H9 (cell line): ENCODE measurements at regions not wholly inside any gene's neighbourhood (a gene's known extent, or its start where the extent isn't known, plus 50 kb on each side); places are given as distances from the start of the nearest gene placed in this dataset.

ENCODE experiments used
- DNase-seq: peaks from one replicate; pipeline ENCODE4 v3.0.0-alpha.2; 2017
- H2AFZ ChIP-seq: one replicate; pipeline ENCODE4 v1.6.1; 2013; ENCODE audit warnings: mild to moderate bottlenecking, low read length, control low read depth, moderate library complexity
- H2AK5ac ChIP-seq: 2 replicates; pipeline ENCODE4 v1.6.1; 2013; ENCODE audit warnings: low read length, control low read depth, mixed read lengths; ENCODE audit not compliant: insufficient read length
- H2BK120ac ChIP-seq: one replicate; pipeline ENCODE4 v1.6.1; 2013; ENCODE audit warnings: low read depth, mild to moderate bottlenecking, low read length, control low read depth, inconsistent platforms; ENCODE audit not compliant: poor library complexity, severe bottlenecking
- H2BK12ac ChIP-seq: 2 replicates; pipeline ENCODE4 v1.6.1; 2013; ENCODE audit warnings: low read length, control low read depth, mixed read lengths, low read depth; ENCODE audit not compliant: insufficient read length
- H2BK15ac ChIP-seq: 2 replicates; pipeline ENCODE4 v1.6.1; 2013; ENCODE audit warnings: low read depth, low read length, control low read depth
- H2BK20ac ChIP-seq: one replicate; pipeline ENCODE4 v1.6.1; 2013; ENCODE audit warnings: low read depth, mild to moderate bottlenecking, low read length, control low read depth, inconsistent platforms; ENCODE audit not compliant: poor library complexity, severe bottlenecking
- H2BK5ac ChIP-seq: 2 replicates; pipeline ENCODE4 v1.6.1; 2013; ENCODE audit warnings: low read length, control low read depth, mixed read lengths; ENCODE audit not compliant: insufficient read length
- H3K14ac ChIP-seq: 2 replicates; pipeline ENCODE4 v1.6.1; 2013; ENCODE audit warnings: low read length, control low read depth; ENCODE audit not compliant: insufficient read depth
- H3K18ac ChIP-seq: 2 replicates; pipeline ENCODE4 v1.6.1; 2013; ENCODE audit warnings: low read depth, mild to moderate bottlenecking, mixed read lengths, low read length, control low read depth; ENCODE audit not compliant: insufficient read length
- H3K23ac ChIP-seq: 2 replicates; pipeline ENCODE4 v1.6.1; 2013; ENCODE audit warnings: low read length, control low read depth, mixed read lengths, low read depth; ENCODE audit not compliant: insufficient read length
- H3K23me2 ChIP-seq: 2 replicates; pipeline ENCODE4 v1.6.1; 2013; ENCODE audit warnings: low read depth, mild to moderate bottlenecking, mixed read lengths, low read length, control low read depth; ENCODE audit not compliant: insufficient read length, poor library complexity, severe bottlenecking
- H3K27ac ChIP-seq: 2 replicates; pipeline ENCODE4 v1.5.1; 2013; ENCODE audit warnings: low read length, control low read depth, mixed read lengths, low read depth; ENCODE audit not compliant: insufficient read length
- H3K27me3 ChIP-seq: 2 replicates; pipeline ENCODE4 v1.6.1; 2013; ENCODE audit warnings: low read length, control low read depth, inconsistent platforms; ENCODE audit not compliant: insufficient read depth
- H3K4ac ChIP-seq: 2 replicates; pipeline ENCODE4 v1.6.1; 2013; ENCODE audit warnings: low read depth, mild to moderate bottlenecking, control low read depth, inconsistent platforms, low read length, moderate library complexity
- H3K4me1 ChIP-seq: 2 replicates; pipeline ENCODE4 v1.6.1; 2013; ENCODE audit warnings: low read length, control low read depth, inconsistent platforms; ENCODE audit not compliant: insufficient read depth
- H3K4me2 ChIP-seq: 2 replicates; pipeline ENCODE4 v1.6.1; 2013; ENCODE audit warnings: low read length, control low read depth, mixed read lengths; ENCODE audit not compliant: insufficient read length, insufficient read depth
- H3K56ac ChIP-seq: 2 replicates; pipeline ENCODE4 v1.6.1; 2013; ENCODE audit warnings: low read depth, mild to moderate bottlenecking, mixed read lengths, low read length, control low read depth; ENCODE audit not compliant: insufficient read length
- H3K79me1 ChIP-seq: 2 replicates; pipeline ENCODE4 v1.6.1; 2013; ENCODE audit warnings: low read depth, mild to moderate bottlenecking, moderate library complexity, low read length, control low read depth, inconsistent platforms; ENCODE audit not compliant: insufficient read depth, poor library complexity, severe bottlenecking
- H3K79me2 ChIP-seq: 2 replicates; pipeline ENCODE4 v1.6.1; 2013; ENCODE audit warnings: low read length, control low read depth, inconsistent platforms; ENCODE audit not compliant: insufficient read depth
- H3K9ac ChIP-seq: 2 replicates; pipeline ENCODE4 v1.6.1; 2013; ENCODE audit warnings: low read length, control low read depth, mixed read lengths; ENCODE audit not compliant: insufficient read length; ENCODE audit errors: extremely low read depth
- H3K9me3 ChIP-seq: one replicate; pipeline ENCODE4 v1.6.1; 2013; ENCODE audit warnings: low read depth, low read length, inconsistent platforms; ENCODE audit not compliant: control insufficient read depth
- H3T11ph ChIP-seq: one replicate; pipeline ENCODE4 v1.6.1; 2013; ENCODE audit warnings: mild to moderate bottlenecking, low read length, control low read depth, inconsistent platforms
- H4K20me1 ChIP-seq: one replicate; pipeline ENCODE4 v1.6.1; 2013; ENCODE audit not compliant: control insufficient read depth, insufficient read length, insufficient read depth
- H4K5ac ChIP-seq: 2 replicates; pipeline ENCODE4 v1.6.1; 2013; ENCODE audit warnings: low read depth, mild to moderate bottlenecking, mixed read lengths, low read length, control low read depth; ENCODE audit not compliant: insufficient read length
- H4K8ac ChIP-seq: replicated peaks from 2 replicates; pipeline ENCODE4 v1.6.1; 2013; ENCODE audit warnings: low read length, control low read depth, mixed read lengths, low read depth; ENCODE audit not compliant: insufficient read length
- H4K91ac ChIP-seq: 2 replicates; pipeline ENCODE4 v1.6.1; 2013; ENCODE audit warnings: low read depth, mild to moderate bottlenecking, moderate library complexity, mixed read lengths, low read length, control low read depth; ENCODE audit not compliant: insufficient read length
- H3K27ac Mint-ChIP-seq, 3 experiments: 2 replicates in 2 of 3; 3 replicates in 1 of 3; pipeline ENCODE4 v1.8.0; 2020 to 2021; ENCODE audit warnings: mixed read lengths in 3 of 3, mild to moderate bottlenecking in 1 of 3, moderate library complexity in 1 of 3
- H3K27me3 Mint-ChIP-seq: 2 replicates; pipeline ENCODE4 v1.8.0; 2021; ENCODE audit warnings: low read depth, mild to moderate bottlenecking, moderate library complexity, mixed read lengths
- H3K36me3 Mint-ChIP-seq, 3 experiments: 2 replicates in 2 of 3; 3 replicates in 1 of 3; pipeline ENCODE4 v1.8.0; 2020 to 2021; ENCODE audit warnings: low read depth in 3 of 3, mixed read lengths in 3 of 3; ENCODE audit not compliant: insufficient read depth in 1 of 3
- H3K4me1 Mint-ChIP-seq, 2 experiments: 2 replicates each; pipeline ENCODE4 v1.8.0; 2020; ENCODE audit warnings: mixed read lengths in 2 of 2
- H3K4me3 Mint-ChIP-seq, 2 experiments: 2 replicates in 1 of 2; 3 replicates in 1 of 2; pipeline ENCODE4 v1.8.0; 2020 to 2021; ENCODE audit warnings: mild to moderate bottlenecking in 2 of 2, mixed read lengths in 2 of 2, moderate library complexity in 1 of 2
- H3K9me3 Mint-ChIP-seq, 2 experiments: 2 replicates in 1 of 2; 3 replicates in 1 of 2; pipeline ENCODE4 v1.8.0; 2020; ENCODE audit warnings: mild to moderate bottlenecking in 2 of 2, mixed read lengths in 2 of 2, moderate library complexity in 1 of 2
- CTCF ChIP-seq: fragments of 200-600 bp; sonication (generic); conservative IDR thresholded peaks from 3 replicates; pipeline ENCODE4 v1.8.0; 2021; ENCODE audit warnings: antibody characterized with exemption, mild to moderate bottlenecking
- WGBS: extraction: QIAGEN DNeasy Blood & Tissue Kit; methylation state at CpG from one replicate; pipeline ENCODE4 v1.1.7; 2013; ENCODE audit warnings: missing lambda C conversion rate, low lambda C conversion rate, mixed read lengths; ENCODE audit not compliant: insufficient read length; ENCODE audit errors: extremely low coverage; 5-methylcytosine and 5-hydroxymethylcytosine counted together

GRCh38 chr2:40953341-40953740 lies 501.5 kb upstream of the SLC8A1 start:
- no peak overlapping the region for H3K18ac ChIP-seq
- no peaks in the 10 kb centered on the region for H3K36me3 Mint-ChIP-seq
- DNase-seq: no peak
- no peak overlapping the region for H2BK5ac ChIP-seq
- no peak overlapping the region for H2BK120ac ChIP-seq
- WGBS: no CpG with 5 or more reads among the region's 3 CpGs
- no peaks in the 10 kb centered on the region for H3K9me3 ChIP-seq
- H2AK5ac ChIP-seq: no peak overlapping the region
- no peak overlapping the region for H2BK15ac ChIP-seq
- H2BK12ac ChIP-seq: no peak overlapping the region
- no peaks in the 10 kb centered on the region for H3K23me2 ChIP-seq
- no peak overlapping the region for H3K27ac ChIP-seq
- H4K5ac ChIP-seq: no peak overlapping the region
- H4K20me1 ChIP-seq: no peaks in the 10 kb centered on the region
- H3T11ph ChIP-seq: no peak overlapping the region
- no peak overlapping the region for H4K8ac ChIP-seq
- H2AFZ ChIP-seq: no peak overlapping the region
- no peak overlapping the region for H3K9ac ChIP-seq
- no peaks in the 10 kb centered on the region for H3K4me1 ChIP-seq
- no peak overlapping the region for H3K4me2 ChIP-seq
- H3K9me3 Mint-ChIP-seq: no peaks in the 10 kb centered on the region
- no peak overlapping the region for H4K91ac ChIP-seq
- H3K79me2 ChIP-seq: no peaks in the 10 kb centered on the region
- no peak overlapping the region for H3K23ac ChIP-seq
- H3K4me1 Mint-ChIP-seq: peaks cover 3 to 4% of the 10 kb centered on the region in 2 experiments; a peak in 1 of 4 replicates
- H3K14ac ChIP-seq: no peak overlapping the region
- no peaks in the 10 kb centered on the region for H3K79me1 ChIP-seq
- H3K27ac Mint-ChIP-seq: no peak overlapping the region
- no peak for TF ChIP-seq CTCF
- H3K27me3 ChIP-seq: no peaks in the 10 kb centered on the region
- no peak overlapping the region for H3K56ac ChIP-seq
- no peak overlapping the region for H2BK20ac ChIP-seq
- H3K4me3 Mint-ChIP-seq: no peak overlapping the region
- H3K4ac ChIP-seq: no peak overlapping the region
- H3K27me3 Mint-ChIP-seq: no peaks in the 10 kb centered on the region
